AG09309 (cell line): ENCODE measurements at regions not wholly inside any gene's neighbourhood (a gene's known extent, or its start where the extent isn't known, plus 50 kb on each side); places are given as distances from the start of the nearest gene placed in this dataset.
"Not testable (repeated sequence)": the region's sequence is repeated elsewhere in the genome, so short reads cannot be mapped to it uniquely, and the experiment has no call there.

Experiments
- DNase-seq: peaks from one replicate; pipeline ENCODE4 v3.0.0-alpha.2; 2010; ENCODE audit warnings: low read depth
- H3K4me3 ChIP-seq: 2 replicates; pipeline ENCODE4 v1.5.1; 2011; ENCODE audit warnings: mild to moderate bottlenecking, low read depth, low read length, moderate library complexity; ENCODE audit not compliant: control insufficient read depth
- CTCF ChIP-seq: IDR thresholded peaks from 2 replicates; pipeline ENCODE4 v1.5.1; 2011; ENCODE audit warnings: mild to moderate bottlenecking, low read depth, low read length, inconsistent platforms; ENCODE audit not compliant: insufficient read depth, control insufficient read depth; ENCODE audit errors: missing control alignments

- TF ChIP-seq CTCF: no peak
- DNase-seq: no peak
- H3K4me3 ChIP-seq: no peak overlapping the region
These were observed 401.2 kb upstream of the CDIN1 start for GRCh38 chr15:36178303-36178633.

GRCh38 chr15:36183201-36183600, 396.2 kb upstream of the CDIN1 start:
- no peak for TF ChIP-seq CTCF

GRCh38 chr15:36185438-36185837, 394.0 kb upstream of the CDIN1 start:
- no peak for DNase-seq
- no peak overlapping the region for H3K4me3 ChIP-seq
- TF ChIP-seq CTCF: no peak

More at GRCh38 chr15:36183201-36183600, 396.2 kb upstream of the CDIN1 start:
- H3K4me3 ChIP-seq: no peak overlapping the region
- DNase-seq: no peak

- no peak for TF ChIP-seq CTCF
- no peak for DNase-seq
- H3K4me3 ChIP-seq: no peak overlapping the region
These were observed 393.6 kb upstream of the CDIN1 start for GRCh38 chr15:36185845-36186244.

- no peak for TF ChIP-seq CTCF
- DNase-seq: no peak
- H3K4me3 ChIP-seq: no peak overlapping the region
These were observed 393.1 kb upstream of the CDIN1 start for GRCh38 chr15:36186376-36186775.

GRCh38 chr15:36191459-36191858, 388.0 kb upstream of the CDIN1 start:
- TF ChIP-seq CTCF: no peak
- DNase-seq: no peak
- no peak overlapping the region for H3K4me3 ChIP-seq

GRCh38 chr15:36195361-36196007, 383.9 kb upstream of the CDIN1 start:
- not testable (repeated sequence) for DNase-seq, H3K4me3 ChIP-seq
